AG10803 (cell line): ENCODE measurements at regions not wholly inside any gene's neighbourhood (a gene's known extent, or its start where the extent isn't known, plus 50 kb on each side); places are given as distances from the start of the nearest gene placed in this dataset.

Experiments
- DNase-seq: peaks from one replicate; pipeline ENCODE4 v3.0.0; 2010; ENCODE audit warnings: low read depth
- H3K4me3 ChIP-seq: 2 replicates; pipeline ENCODE4 v1.5.1; 2011; ENCODE audit warnings: mild to moderate bottlenecking, low read length, control low read depth
- CTCF ChIP-seq: conservative IDR thresholded peaks from 2 replicates; pipeline ENCODE4 v1.5.1; 2011; ENCODE audit warnings: mild to moderate bottlenecking, low read length, control low read depth, inconsistent platforms

DNA sequence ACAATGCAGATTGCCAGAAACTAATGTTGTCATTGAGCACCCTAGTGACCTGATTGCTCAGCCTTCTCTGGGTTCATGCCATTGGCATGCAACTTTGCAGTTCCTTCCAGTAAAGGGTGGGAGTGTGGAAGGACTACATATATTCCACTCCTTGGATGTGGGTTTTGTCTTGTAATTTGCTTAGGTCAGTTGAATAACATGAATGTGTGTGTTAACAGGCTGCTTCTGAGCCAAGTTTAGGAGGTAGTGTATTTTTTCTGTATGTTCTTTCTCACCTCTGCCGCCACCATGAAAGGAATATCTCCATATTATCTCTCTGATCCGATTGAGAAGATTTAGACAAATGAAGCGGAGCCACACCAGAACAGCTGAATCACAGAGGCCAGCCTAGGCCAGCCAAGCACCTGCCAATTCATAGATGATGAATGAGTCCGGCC is 1929.6 kb upstream of the CDH6 start:
- TF ChIP-seq CTCF: no peak
- no peak for DNase-seq
- H3K4me3 ChIP-seq: no peak overlapping the region

DNA sequence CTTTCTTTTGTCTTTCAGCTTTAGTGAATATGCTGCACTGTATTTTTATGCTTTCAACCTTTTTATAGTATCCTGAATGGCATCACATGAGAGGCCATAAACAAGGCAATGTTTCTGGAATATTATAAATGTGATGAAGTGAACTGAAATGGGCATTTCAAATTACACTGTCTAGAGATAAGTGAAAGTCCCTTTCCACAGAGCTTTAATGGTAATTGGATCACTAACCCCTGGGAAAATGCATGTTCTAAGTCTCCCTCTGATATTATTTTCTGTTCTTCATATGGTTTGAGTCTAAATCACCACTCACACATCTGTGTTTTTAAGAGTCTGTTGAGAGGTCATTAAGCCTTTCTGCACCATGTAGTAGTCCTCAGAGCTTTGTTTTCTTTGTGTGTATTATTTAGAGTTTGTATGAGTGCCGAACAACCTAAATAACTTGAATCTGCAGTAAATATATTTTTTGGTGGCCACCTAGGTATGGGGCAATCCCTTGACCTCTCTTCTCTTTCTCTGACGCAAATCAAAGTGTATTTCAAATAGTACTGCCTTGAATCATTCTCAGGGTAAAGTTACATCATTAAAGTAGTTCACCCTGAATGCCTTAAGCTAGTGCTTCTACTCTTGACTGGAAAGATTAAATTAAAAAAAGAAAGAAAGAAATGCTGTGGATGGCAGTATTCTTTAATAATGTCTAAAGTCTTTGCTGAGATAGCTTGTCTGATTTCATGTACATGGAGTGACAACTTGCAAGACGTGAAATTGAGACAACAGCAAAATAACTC is 1931.0 kb upstream of the CDH6 start:
- H3K4me3 ChIP-seq: no peak overlapping the region
- DNase-seq: no peak
- no peak for TF ChIP-seq CTCF

DNA sequence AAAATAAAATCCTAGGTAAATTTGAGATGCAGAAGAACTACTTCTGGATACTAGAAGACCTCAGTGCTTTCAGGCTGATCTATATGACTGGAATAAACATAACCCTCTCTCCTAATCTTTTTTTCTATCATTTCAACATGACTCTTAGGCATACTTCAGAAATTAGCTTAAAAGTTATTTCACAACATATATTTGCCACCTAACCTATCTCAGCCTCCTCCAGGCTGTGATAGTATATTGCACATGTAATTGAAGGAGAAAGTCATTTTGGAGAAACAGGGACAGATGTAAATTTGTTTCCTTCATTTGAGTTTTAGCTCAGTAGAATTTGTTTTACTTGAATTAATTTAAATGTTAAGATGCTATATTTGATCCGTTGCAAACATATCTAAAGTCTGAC is 1932.3 kb upstream of the CDH6 start:
- no peak for DNase-seq
- no peak overlapping the region for H3K4me3 ChIP-seq
- no peak for TF ChIP-seq CTCF

DNA sequence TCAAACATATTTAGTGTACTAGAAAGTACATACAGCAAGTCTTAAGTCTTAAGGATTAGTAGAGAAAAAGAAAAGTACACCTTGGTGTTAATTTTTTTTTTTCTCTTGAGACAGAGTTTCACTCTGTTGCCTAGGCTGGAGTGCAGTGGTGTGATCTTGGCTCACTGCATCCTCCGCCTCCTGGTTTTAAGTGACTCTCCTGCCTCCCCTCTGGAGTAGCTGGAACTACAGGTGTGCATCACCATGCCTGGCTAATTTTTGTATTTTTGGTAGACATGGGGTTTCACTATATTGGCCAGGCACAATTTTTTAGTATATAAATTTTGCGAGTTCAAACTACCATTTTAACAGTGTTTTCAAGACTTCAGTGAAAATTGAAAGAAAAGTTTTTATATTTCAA is 1941.1 kb upstream of the CDH6 start:
- no peak for DNase-seq
- H3K4me3 ChIP-seq: no peak overlapping the region
- no peak for TF ChIP-seq CTCF

DNA sequence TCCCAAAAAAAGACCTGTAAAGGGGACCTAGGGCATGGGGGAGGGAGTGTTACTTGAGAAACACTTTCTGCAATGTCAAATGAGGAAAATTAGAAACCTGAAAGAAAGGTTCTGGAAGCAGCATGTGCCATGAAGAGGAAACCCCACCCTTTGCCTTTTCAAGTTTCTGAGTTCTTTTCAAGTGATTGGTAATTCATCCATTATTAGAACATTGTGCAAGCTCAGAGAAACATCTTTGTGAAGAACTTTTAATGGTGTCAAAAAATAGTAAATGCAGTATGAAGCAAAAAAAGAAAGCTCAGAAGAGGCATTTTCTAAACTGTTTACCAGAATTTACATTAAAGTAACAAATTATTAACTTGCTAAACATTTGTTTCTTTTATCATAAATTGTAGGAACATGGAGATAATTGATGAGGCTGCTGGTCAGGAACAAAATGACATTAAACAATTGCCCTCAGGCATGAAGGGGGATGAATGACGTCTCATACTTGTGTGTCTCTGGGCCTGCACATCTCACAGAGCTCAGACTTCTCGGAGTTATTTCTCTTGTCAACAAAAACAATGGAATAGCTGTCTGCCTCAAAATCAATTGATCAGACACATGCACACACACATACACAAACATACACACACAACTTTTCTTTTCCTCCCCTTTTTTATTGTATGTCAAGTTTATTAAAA is 1946.0 kb upstream of the CDH6 start:
- TF ChIP-seq CTCF: no peak
- DNase-seq: no peak
- no peak overlapping the region for H3K4me3 ChIP-seq

GRCh38 chr5:29240379-29240778 is 1953.1 kb upstream of the CDH6 start:
- TF ChIP-seq CTCF: no peak
- H3K4me3 ChIP-seq: no peak overlapping the region
- no peak for DNase-seq

GRCh38 chr5:29239606-29240005 is 1953.9 kb upstream of the CDH6 start:
- no peak for DNase-seq
- no peak for TF ChIP-seq CTCF
- no peak overlapping the region for H3K4me3 ChIP-seq
